Activated CD8-positive, alpha-beta T cell treated with anti-CD3 and anti-CD28 coated beads for 36 hours (primary cell): ENCODE measurements at regions not wholly inside any gene's neighbourhood (a gene's known extent, or its start where the extent isn't known, plus 50 kb on each side); places are given as distances from the start of the nearest gene placed in this dataset.

Experiments used
- ATAC-seq: fragments of 200-7000 bp; cut with Tn5 transposase; one replicate; pipeline ENCODE4 v1.10.0; 2021; ENCODE audit warnings: mild to moderate bottlenecking, moderate library complexity
- CTCF ChIA-PET: fragments of 350-600 bp; sonication (Branson Sonifier 250); formaldehyde crosslinking; loops from one replicate; lab custom pipeline; 2021; ENCODE audit warnings: antibody characterized with exemption; lab: Charles Lee
- POLR2A ChIA-PET: fragments of 350-600 bp; sonication (Branson Sonifier 250); formaldehyde crosslinking; loops from one replicate; lab custom pipeline; 2021; ENCODE audit warnings: antibody characterized with exemption; lab: Charles Lee
- DNase-seq: peaks from one replicate; pipeline ENCODE4 v3.0.0-alpha.2; 2020
- H3K27ac Mint-ChIP-seq: one replicate; pipeline ENCODE4 v1.8.0; 2021; ENCODE audit warnings: mild to moderate bottlenecking, mixed read lengths
- H3K27me3 Mint-ChIP-seq: one replicate; pipeline ENCODE4 v1.8.0; 2021; ENCODE audit warnings: mixed read lengths
- H3K36me3 Mint-ChIP-seq: one replicate; pipeline ENCODE4 v1.8.0; 2021; ENCODE audit warnings: low read depth, mixed read lengths
- H3K4me1 Mint-ChIP-seq: one replicate; pipeline ENCODE4 v1.8.0; 2021; ENCODE audit warnings: low read depth, mixed read lengths
- H3K4me3 Mint-ChIP-seq: one replicate; pipeline ENCODE4 v1.8.0; 2021; ENCODE audit warnings: mild to moderate bottlenecking, moderate library complexity, mixed read lengths
- H3K9me3 Mint-ChIP-seq: one replicate; pipeline ENCODE4 v1.8.0; 2021; ENCODE audit warnings: mixed read lengths
- CTCF ChIP-seq: fragments of 200-600 bp; IDR thresholded peaks from one replicate; pipeline ENCODE4 v1.8.0; 2022; ENCODE audit warnings: antibody characterized with exemption, mild to moderate bottlenecking
- intact Hi-C: fragments of 100-400 bp; cut with micrococcal nuclease; formaldehyde crosslinking; loops from one replicate; pipeline ENCODE4 v1.10.0; 2022

GRCh38 chr6:67643281-67643680, 991.8 kb upstream of the ADGRB3 start:
- TF ChIP-seq CTCF = no peak
- POLR2A ChIA-PET = no interaction called here

GRCh38 chr6:67642582-67642981, 992.5 kb upstream of the ADGRB3 start:
- DNase-seq (no peak), ATAC-seq (no peak)
- no peak overlapping the region for H3K4me3 Mint-ChIP-seq
- H3K9me3 Mint-ChIP-seq = peaks cover 2% of the 10 kb centered on the region
- POLR2A ChIA-PET = no interaction called here
- H3K27ac Mint-ChIP-seq = no peak overlapping the region
- no peaks in the 10 kb centered on the region for H3K4me1 Mint-ChIP-seq
- H3K36me3 Mint-ChIP-seq = no peaks in the 10 kb centered on the region
- H3K27me3 Mint-ChIP-seq = no peaks in the 10 kb centered on the region
- CTCF ChIA-PET = no interaction called here
- no peak for TF ChIP-seq CTCF
- intact Hi-C loops = no loop called here

More at GRCh38 chr6:67643281-67643680, 991.8 kb upstream of the ADGRB3 start:
- peaks cover 5% of the 10 kb centered on the region for H3K9me3 Mint-ChIP-seq
- intact Hi-C loops = no loop called here
- no peak for ATAC-seq
- H3K36me3 Mint-ChIP-seq = no peaks in the 10 kb centered on the region
- no peak overlapping the region for H3K4me3 Mint-ChIP-seq
- no peaks in the 10 kb centered on the region for H3K27me3 Mint-ChIP-seq
- H3K4me1 Mint-ChIP-seq = no peaks in the 10 kb centered on the region
- CTCF ChIA-PET = no interaction called here
- no peak for DNase-seq
- no peak overlapping the region for H3K27ac Mint-ChIP-seq

DNA sequence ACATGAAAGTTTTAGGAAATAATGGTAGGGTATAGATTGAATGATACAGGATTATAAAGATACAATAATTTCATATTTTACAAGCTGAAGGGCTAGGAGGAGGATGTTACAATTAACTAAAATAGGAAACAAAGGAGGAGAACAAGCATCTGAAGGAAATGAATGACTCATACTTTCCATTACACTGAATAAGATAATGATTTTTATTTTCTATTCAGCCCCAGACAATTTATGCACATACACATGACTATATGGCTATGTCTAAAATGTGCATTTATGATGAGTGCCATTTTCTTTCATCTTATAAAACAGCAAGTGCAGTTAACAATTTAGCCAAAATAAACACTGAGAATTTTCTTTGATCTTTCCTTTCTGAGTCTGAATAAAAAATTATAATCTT, 994.6 kb upstream of the ADGRB3 start:
- ATAC-seq (no peak), DNase-seq (no peak)
- H3K4me3 Mint-ChIP-seq = no peak overlapping the region
- ChIA-PET POLR2A (no interaction called here), CTCF (no interaction called here)
- TF ChIP-seq CTCF = no peak
- no peaks in the 10 kb centered on the region for H3K36me3 Mint-ChIP-seq
- no peaks in the 10 kb centered on the region for H3K9me3 Mint-ChIP-seq
- intact Hi-C loops = no loop called here
- no peaks in the 10 kb centered on the region for H3K27me3 Mint-ChIP-seq
- H3K4me1 Mint-ChIP-seq = no peaks in the 10 kb centered on the region
- H3K27ac Mint-ChIP-seq = no peak overlapping the region

- no peaks in the 10 kb centered on the region for H3K9me3 Mint-ChIP-seq
- H3K27me3 Mint-ChIP-seq = no peaks in the 10 kb centered on the region
- intact Hi-C loops = no loop called here
- no peaks in the 10 kb centered on the region for H3K36me3 Mint-ChIP-seq
- H3K4me3 Mint-ChIP-seq = no peak overlapping the region
- H3K4me1 Mint-ChIP-seq = no peaks in the 10 kb centered on the region
- no peak for TF ChIP-seq CTCF
- ATAC-seq (no peak), DNase-seq (no peak)
- H3K27ac Mint-ChIP-seq = no peak overlapping the region
- ChIA-PET POLR2A (no interaction called here), CTCF (no interaction called here)
Measured at GRCh38 chr6:67639161-67639560, 995.9 kb upstream of the ADGRB3 start.

- Mint-ChIP-seq H3K4me1 (no peaks in the 10 kb centered on the region), H3K27me3 (no peaks in the 10 kb centered on the region), H3K4me3 (no peak overlapping the region), H3K9me3 (peaks cover 5% of the 10 kb centered on the region), H3K27ac (no peak overlapping the region), H3K36me3 (no peaks in the 10 kb centered on the region)
- ATAC-seq = no peak
- ChIA-PET CTCF (no interaction called here), POLR2A (no interaction called here)
- no peak for DNase-seq
- no peak for TF ChIP-seq CTCF
- intact Hi-C loops = no loop called here
Measured at GRCh38 chr6:67634199-67634598, 1000.9 kb upstream of the ADGRB3 start.
